GM23338 (cell line): ENCODE measurements at regions not wholly inside any gene's neighbourhood (a gene's known extent, or its start where the extent isn't known, plus 50 kb on each side); places are given as distances from the start of the nearest gene placed in this dataset.

Experiments used
- ATAC-seq: fragments of 200-7000 bp; cut with Tn5 transposase; 3 replicates; pipeline ENCODE4 v1.9.1; 2020
- DNase-seq: peaks from one replicate; pipeline ENCODE4 v3.0.0-alpha.2; 2015; ENCODE audit warnings: low spot score
- H2AFZ ChIP-seq: fragments of 200-600 bp; sonication (generic); 2 replicates; pipeline ENCODE4 v1.8.0; 2016; ENCODE audit warnings: antibody characterized with exemption, mild to moderate bottlenecking, moderate library complexity
- H3F3A ChIP-seq: fragments of 200-600 bp; sonication (generic); replicated peaks from 2 replicates; pipeline ENCODE4 v1.8.0; 2017; ENCODE audit warnings: antibody characterized with exemption, mixed run types, low read depth
- H3K27ac ChIP-seq: fragments of 200-600 bp; sonication (generic); 2 replicates; pipeline ENCODE4 v1.6.1; 2016; ENCODE audit warnings: low read depth
- H3K27me3 ChIP-seq: fragments of 200-600 bp; sonication (generic); 2 replicates; pipeline ENCODE4 v1.8.0; 2016; ENCODE audit warnings: mild to moderate bottlenecking, mixed run types, moderate library complexity; ENCODE audit not compliant: insufficient read depth
- H3K36me3 ChIP-seq: fragments of 200-600 bp; sonication (generic); 2 replicates; pipeline ENCODE4 v1.8.0; 2016; ENCODE audit warnings: mild to moderate bottlenecking; ENCODE audit not compliant: insufficient read depth
- H3K4me1 ChIP-seq: fragments of 200-600 bp; sonication (generic); 2 replicates; pipeline ENCODE4 v1.8.0; 2016; ENCODE audit warnings: mild to moderate bottlenecking, moderate library complexity; ENCODE audit not compliant: insufficient read depth
- H3K4me2 ChIP-seq: fragments of 200-600 bp; sonication (generic); 2 replicates; pipeline ENCODE4 v1.7.1; 2017; ENCODE audit warnings: mixed run types
- H3K4me3 ChIP-seq: fragments of 200-600 bp; sonication (generic); 2 replicates; pipeline ENCODE4 v1.6.1; 2016; ENCODE audit warnings: mixed run types
- H3K79me2 ChIP-seq: fragments of 200-600 bp; sonication (generic); replicated peaks from 2 replicates; pipeline ENCODE4 v1.8.0; 2017; ENCODE audit warnings: mild to moderate bottlenecking; ENCODE audit not compliant: insufficient read depth
- H3K9me2 ChIP-seq: fragments of 200-600 bp; sonication (generic); 2 replicates; pipeline ENCODE4 v1.8.0; 2017; ENCODE audit not compliant: insufficient read depth
- H4K20me1 ChIP-seq: fragments of 200-600 bp; sonication (generic); replicated peaks from 2 replicates; pipeline ENCODE4 v1.8.0; 2017; ENCODE audit warnings: mild to moderate bottlenecking; ENCODE audit not compliant: insufficient read depth
- H3K27ac Mint-ChIP-seq: 2 replicates; pipeline ENCODE4 v1.8.0; 2020; ENCODE audit warnings: inconsistent platforms, mild to moderate bottlenecking, moderate library complexity, mixed read lengths
- H3K27me3 Mint-ChIP-seq: 3 replicates; pipeline ENCODE4 v1.8.0; 2022; ENCODE audit warnings: low read depth, mild to moderate bottlenecking, moderate library complexity, mixed read lengths, inconsistent platforms; ENCODE audit not compliant: insufficient read depth, poor library complexity
- H3K36me3 Mint-ChIP-seq: 3 replicates; pipeline ENCODE4 v1.8.0; 2021; ENCODE audit warnings: low read depth, mild to moderate bottlenecking, inconsistent platforms, moderate library complexity, mixed read lengths
- H3K4me1 Mint-ChIP-seq: 3 replicates; pipeline ENCODE4 v1.8.0; 2020; ENCODE audit warnings: mild to moderate bottlenecking, inconsistent platforms, mixed read lengths
- H3K4me3 Mint-ChIP-seq: 3 replicates; pipeline ENCODE4 v1.8.0; 2021; ENCODE audit warnings: moderate library complexity, mild to moderate bottlenecking, inconsistent platforms, mixed read lengths
- H3K9me3 Mint-ChIP-seq: 3 replicates; pipeline ENCODE4 v1.8.0; 2020; ENCODE audit warnings: moderate library complexity, mild to moderate bottlenecking, inconsistent platforms, mixed read lengths
- CREB1 ChIP-seq: fragments of 250-450 bp; sonication (Bioruptor Pico); IDR thresholded peaks from 2 replicates; pipeline ENCODE4 v1.5.0; 2020; ENCODE audit warnings: low read depth, mild to moderate bottlenecking, moderate library complexity
- REST ChIP-seq: IDR thresholded peaks from one replicate; pipeline ENCODE4 v1.6.1; 2018; ENCODE audit warnings: antibody characterized with exemption; ENCODE audit not compliant: unreplicated experiment
- ZNF462 ChIP-seq: fragments of 250-450 bp; sonication (Bioruptor Pico); IDR thresholded peaks from 2 replicates; pipeline ENCODE4 v1.5.0; 2020; ENCODE audit warnings: mild to moderate bottlenecking, moderate library complexity

- no peak for ATAC-seq
- no peak overlapping the region for H3K4me2 ChIP-seq
- Mint-ChIP-seq H3K36me3 (no peaks in the 10 kb centered on the region), H3K27ac (no peak overlapping the region), H3K4me3 (no peak overlapping the region), H3K9me3 (no peaks in the 10 kb centered on the region), H3K27me3 (no peaks in the 10 kb centered on the region), H3K4me1 (no peaks in the 10 kb centered on the region)
- no peaks in the 10 kb centered on the region for H3K79me2 ChIP-seq
- TF ChIP-seq ZNF462 (CRISPR knock-in tag): no peak
- no peak for TF ChIP-seq CREB1 (CRISPR knock-in tag)
- no peaks in the 10 kb centered on the region for H3K36me3 ChIP-seq
- no peak for DNase-seq
- H3K27ac ChIP-seq: no peak overlapping the region
- H3K4me1 ChIP-seq: no peaks in the 10 kb centered on the region
- no peaks in the 10 kb centered on the region for H3K27me3 ChIP-seq
- no peaks in the 10 kb centered on the region for H4K20me1 ChIP-seq
- no peak overlapping the region for H3K4me3 ChIP-seq
- H3K9me2 ChIP-seq: no peaks in the 10 kb centered on the region
- no peak overlapping the region for H2AFZ ChIP-seq
- H3F3A ChIP-seq: no peaks in the 10 kb centered on the region
Observed at GRCh38 chr4:35614120-35614519, 630.2 kb downstream of the ARAP2 start.

GRCh38 chr4:35639929-35640328 is 604.4 kb downstream of the ARAP2 start:
- DNase-seq: no peak
- Histone ChIP-seq H3K4me1 (no peaks in the 10 kb centered on the region), H2AFZ (no peak overlapping the region), H3K36me3 (no peaks in the 10 kb centered on the region), H3K27me3 (no peaks in the 10 kb centered on the region), H4K20me1 (no peaks in the 10 kb centered on the region), H3K79me2 (no peaks in the 10 kb centered on the region), H3K27ac (no peak overlapping the region), H3K4me3 (no peak overlapping the region), H3K9me2 (no peaks in the 10 kb centered on the region), H3K4me2 (no peak overlapping the region), H3F3A (no peaks in the 10 kb centered on the region)
- peaks cover 3% of the 10 kb centered on the region; the same call in 1 of the 3 replicates for H3K9me3 Mint-ChIP-seq
- no peaks in the 10 kb centered on the region for H3K27me3 Mint-ChIP-seq
- no peaks in the 10 kb centered on the region for H3K4me1 Mint-ChIP-seq
- H3K27ac Mint-ChIP-seq: no peak overlapping the region
- no peak for ATAC-seq
- no peaks in the 10 kb centered on the region for H3K36me3 Mint-ChIP-seq
- H3K4me3 Mint-ChIP-seq: no peak overlapping the region
- no peak for TF ChIP-seq REST
